ENCODE measurements at regions not wholly inside any gene's neighbourhood (a gene's known extent, or its start where the extent isn't known, plus 50 kb on each side); places are given as distances from the start of the nearest gene placed in this dataset.

DNA sequence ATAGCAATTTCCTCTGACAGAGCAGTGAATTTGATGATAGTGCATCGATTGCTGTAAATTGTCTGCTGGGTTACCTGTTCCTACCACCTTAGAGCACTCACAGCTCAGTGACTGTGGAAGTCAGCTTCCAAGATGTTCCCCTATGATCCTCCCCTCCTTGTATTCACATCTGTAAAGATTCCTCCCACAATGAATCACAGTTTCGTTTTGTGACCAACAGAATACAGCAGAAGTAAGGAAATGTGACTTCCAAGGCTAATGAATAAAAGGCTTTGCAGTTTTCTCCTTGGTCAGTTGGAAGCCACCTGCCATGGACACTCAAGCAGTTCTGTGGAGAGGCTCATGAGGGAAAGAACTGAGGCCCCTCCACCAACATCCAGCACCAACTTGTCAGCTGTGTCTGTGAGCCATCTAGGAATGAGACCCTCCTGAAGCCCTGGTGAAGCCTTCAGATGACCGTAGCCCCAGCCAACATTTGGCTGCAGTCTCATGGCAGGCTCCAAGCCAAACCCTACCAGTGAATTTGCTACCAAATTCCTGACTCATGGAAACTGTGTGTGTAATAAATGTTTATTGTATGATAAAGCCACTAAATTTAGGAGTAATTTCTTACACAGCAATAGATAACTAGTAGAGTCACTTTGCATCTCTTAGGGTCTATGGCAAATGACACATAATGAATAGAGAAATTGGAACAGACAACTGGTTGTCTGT is 309.5 kb upstream of the NPVF start:
- Histone ChIP-seq H3K27me3 (no peaks in the 10 kb centered on the region), H3K9me3 (no peaks in the 10 kb centered on the region), H3K27ac (peak overlapping the region; percentile 27 to 47), H3K36me3 (no peaks in the 10 kb centered on the region), H3K4me1 (peaks cover 0 to 21% (median 6%) of the 10 kb centered on the region in 4 donors), H3K4me3 (no peak overlapping the region)
- TF ChIP-seq CTCF (IDR thresholded peaks at IDR 0.05), result no peak
- no peak for DNase-seq
- intact Hi-C loops (cut with DNase I; ENCODE audit: low total_unique reads), result no loop called here

DNA sequence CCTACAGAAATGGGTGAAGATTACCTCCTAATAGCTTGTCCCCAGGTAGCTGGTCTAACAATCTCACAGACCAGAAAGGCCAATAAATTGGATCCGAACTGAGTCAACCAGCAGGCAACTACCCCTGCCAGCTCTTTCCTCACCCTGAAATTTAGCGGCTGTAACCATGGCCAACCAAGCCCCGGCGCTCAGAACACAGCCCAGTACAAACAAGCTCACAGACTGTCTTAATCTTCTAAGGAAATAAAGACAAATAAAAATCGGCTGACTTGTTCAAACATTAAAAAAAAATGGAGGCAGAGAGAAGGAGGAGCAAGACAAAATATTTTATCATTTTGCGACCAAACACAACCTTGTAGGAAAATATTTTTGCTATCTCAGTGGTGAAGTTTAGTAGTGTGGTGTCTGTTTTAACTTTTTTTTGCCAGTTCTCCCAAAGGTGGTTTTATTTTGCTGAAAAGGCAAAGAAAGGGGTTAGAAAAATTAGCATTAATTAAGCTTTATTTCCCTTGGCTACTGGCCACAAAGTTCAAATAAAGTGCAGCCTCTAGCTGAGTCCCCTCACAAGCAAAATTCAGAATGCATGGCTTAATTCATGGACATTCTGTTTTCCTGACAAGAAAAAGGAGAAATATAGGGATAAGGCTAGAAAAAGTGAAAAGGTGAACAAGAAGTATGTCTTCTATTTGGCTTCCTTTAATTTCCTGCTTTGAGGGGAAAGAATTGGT is 313.0 kb upstream of the NPVF start:
- no peaks in the 10 kb centered on the region for H3K27me3 ChIP-seq
- TF ChIP-seq CTCF (IDR thresholded peaks at IDR 0.05), result no peak
- intact Hi-C loops (cut with DNase I; ENCODE audit: low total_unique reads), result no loop called here
- no peaks in the 10 kb centered on the region for H3K36me3 ChIP-seq
- H3K27ac ChIP-seq, result no peak overlapping the region
- no peak for DNase-seq
- H3K9me3 ChIP-seq, result no peaks in the 10 kb centered on the region
- H3K4me1 ChIP-seq, result peaks cover 0 to 21% (median 6%) of the 10 kb centered on the region in 4 donors
- H3K4me3 ChIP-seq, result no peak overlapping the region

GRCh38 chr7:25541877-25542276 is 313.6 kb upstream of the NPVF start:
- no peak overlapping the region for H3K27ac ChIP-seq
- intact Hi-C loops (cut with DNase I; ENCODE audit: low total_unique reads), result no loop called here
- TF ChIP-seq CTCF (IDR thresholded peaks at IDR 0.05), result no peak
- H3K4me1 ChIP-seq, result peaks cover 0 to 21% (median 6%) of the 10 kb centered on the region in 4 donors
- no peaks in the 10 kb centered on the region for H3K9me3 ChIP-seq
- no peak overlapping the region for H3K4me3 ChIP-seq
- H3K36me3 ChIP-seq, result no peaks in the 10 kb centered on the region
- DNase-seq, result no peak
- H3K27me3 ChIP-seq, result no peaks in the 10 kb centered on the region

GRCh38 chr7:25543210-25543609 is 314.9 kb upstream of the NPVF start:
- Histone ChIP-seq H3K9me3 (no peaks in the 10 kb centered on the region), H3K36me3 (no peaks in the 10 kb centered on the region), H3K27me3 (no peaks in the 10 kb centered on the region), H3K4me3 (no peak overlapping the region), H3K27ac (no peak overlapping the region), H3K4me1 (peaks cover 0 to 13% (median 2%) of the 10 kb centered on the region in 4 donors)
- TF ChIP-seq CTCF (IDR thresholded peaks at IDR 0.05), result no peak
- no peak for DNase-seq
- intact Hi-C loops (cut with DNase I; ENCODE audit: low total_unique reads), result no loop called here

DNA sequence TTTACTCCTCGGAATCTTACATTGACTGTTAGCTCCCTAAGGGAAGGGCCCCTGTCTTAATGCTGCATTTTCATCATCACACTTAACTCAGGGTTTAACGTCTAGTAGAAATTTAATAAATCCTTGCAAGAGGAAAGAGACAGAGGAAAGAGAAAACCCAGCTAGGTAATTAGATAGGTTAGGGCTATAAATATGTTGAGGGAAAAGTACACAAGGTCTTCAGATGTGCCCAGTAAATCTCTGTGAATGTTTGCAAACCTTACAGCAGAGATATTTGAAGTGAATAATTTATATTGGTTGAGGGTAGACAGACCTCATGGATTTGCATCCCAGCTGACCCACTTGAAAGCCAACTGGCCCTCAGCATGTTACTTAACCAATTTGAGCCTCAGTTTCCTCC is 315.5 kb upstream of the NPVF start:
- Histone ChIP-seq H3K27ac (no peak overlapping the region), H3K9me3 (no peaks in the 10 kb centered on the region), H3K36me3 (no peaks in the 10 kb centered on the region), H3K4me1 (peaks cover 0 to 7% (median 0%) of the 10 kb centered on the region in 4 donors), H3K27me3 (no peaks in the 10 kb centered on the region), H3K4me3 (no peak overlapping the region)
- TF ChIP-seq CTCF (IDR thresholded peaks at IDR 0.05), result no peak
- intact Hi-C loops (cut with DNase I; ENCODE audit: low total_unique reads), result no loop called here
- DNase-seq, result no peak
